ENCODE measurements at regions not wholly inside any gene's neighbourhood (a gene's known extent, or its start where the extent isn't known, plus 50 kb on each side); places are given as distances from the start of the nearest gene placed in this dataset.

DNA sequence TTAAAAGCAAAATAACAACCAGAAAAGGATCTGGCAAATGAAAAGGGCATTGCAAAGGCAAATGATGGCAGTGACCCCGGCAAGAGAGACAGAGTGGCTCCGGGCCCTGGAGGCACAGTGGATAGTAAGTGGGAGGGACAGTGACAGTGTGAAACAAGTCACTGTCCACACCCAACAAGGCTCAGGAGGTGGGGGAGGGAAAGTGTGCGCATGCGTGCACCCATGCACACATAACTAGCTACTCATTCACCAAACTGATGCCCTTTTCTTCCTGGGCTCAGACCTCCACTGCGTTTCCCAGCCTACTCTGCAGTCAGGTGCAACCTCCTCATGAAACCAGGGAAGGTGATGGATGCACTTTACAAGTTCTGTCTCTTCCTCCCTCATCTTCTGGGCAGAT, 108.4 kb downstream of the SHANK2 start:
- Histone ChIP-seq H3K36me3 (replicated peaks in 1 of 2) (no peaks in the 10 kb centered on the region), H3K4me1 (replicated peaks in 1 of 2) (no peaks in the 10 kb centered on the region), H3K27me3 (no peaks in the 10 kb centered on the region), H3K27ac (no peak overlapping the region), H3K9me3 (replicated peaks in 1 of 3) (no peaks in the 10 kb centered on the region), H3K4me3 (no peak overlapping the region)
- TF ChIP-seq CTCF (IDR thresholded peaks at IDR 0.05) (no peak), POLR2A (IDR thresholded peaks at IDR 0.05) (no peak)
- intact Hi-C loops (cut with DNase I) = no loop called here
- 80 to 90% (median 88%) methylated on average over 4 to 5 of the region's 5 CpGs for WGBS, 4 donors
- no peak for DNase-seq

DNA sequence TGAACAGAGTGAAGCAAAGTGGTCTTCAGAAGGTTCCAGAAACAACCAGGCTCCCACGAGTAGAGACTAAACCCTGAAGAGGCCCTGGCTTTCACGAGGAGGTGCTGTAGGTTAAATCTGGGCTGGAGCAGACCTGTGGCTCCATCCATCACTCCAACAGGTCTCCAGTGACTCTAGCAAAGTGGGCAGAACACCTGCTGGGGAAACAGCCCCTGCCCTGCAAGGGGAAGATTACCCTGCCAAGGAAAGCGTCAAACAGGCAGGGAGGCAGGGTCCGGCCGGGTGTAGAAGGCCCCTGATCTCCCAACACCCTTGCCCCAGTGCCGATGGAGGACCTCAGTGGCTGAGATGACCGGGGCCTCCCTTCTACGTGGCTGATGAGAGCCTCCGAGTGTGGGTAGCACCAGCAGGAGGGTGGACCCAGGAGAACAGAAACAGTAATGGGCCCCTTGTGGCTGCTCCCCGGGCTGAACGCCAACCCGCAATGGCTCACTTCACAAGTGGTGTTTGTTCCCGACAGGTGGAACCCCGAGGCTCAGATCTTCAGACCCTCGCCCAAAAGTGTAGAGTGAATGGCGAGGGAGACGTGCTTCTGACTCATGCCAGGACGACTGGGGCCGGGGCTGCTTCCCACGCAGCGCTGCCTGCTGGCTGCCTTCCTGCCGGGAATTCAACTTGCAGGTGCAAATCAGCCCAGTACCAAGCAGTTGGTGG, 112.0 kb downstream of the SHANK2 start:
- no peak overlapping the region for H3K27ac ChIP-seq
- H3K9me3 ChIP-seq (replicated peaks in 1 of 3) = no peaks in the 10 kb centered on the region
- no peak overlapping the region for H3K4me3 ChIP-seq
- no peaks in the 10 kb centered on the region for H3K36me3 ChIP-seq (replicated peaks in 1 of 2)
- DNase-seq = no peak
- 77 to 87% (median 85%) methylated on average over 5 to 22 of the region's 22 CpGs for WGBS, 4 donors
- H3K27me3 ChIP-seq = no peaks in the 10 kb centered on the region
- no peak for TF ChIP-seq POLR2A (IDR thresholded peaks at IDR 0.05)
- no peaks in the 10 kb centered on the region for H3K4me1 ChIP-seq (replicated peaks in 1 of 2)
- intact Hi-C loops (cut with DNase I) = no loop called here

- no peaks in the 10 kb centered on the region for H3K27me3 ChIP-seq
- 29 to 40% (median 34%) methylated on average over 14 to 16 of the region's 16 CpGs for WGBS, 4 donors
- TF ChIP-seq POLR2A (IDR thresholded peaks at IDR 0.05) (no peak), CTCF (IDR thresholded peaks at IDR 0.05) (no peak)
- H3K4me3 ChIP-seq = no peak overlapping the region
- H3K36me3 ChIP-seq (replicated peaks in 1 of 2) = no peaks in the 10 kb centered on the region
- no peaks in the 10 kb centered on the region for H3K4me1 ChIP-seq (replicated peaks in 1 of 2)
- H3K9me3 ChIP-seq (replicated peaks in 1 of 3) = no peaks in the 10 kb centered on the region
- H3K27ac ChIP-seq = no peak overlapping the region
- DNase-seq = peak; percentile 62 to 81 (median 70)
- intact Hi-C loops (cut with DNase I) = no loop called here
Observed at GRCh38 chr11:71139516-71140205, 112.7 kb downstream of the SHANK2 start.

- no peak for DNase-seq
- Histone ChIP-seq H3K9me3 (replicated peaks in 1 of 3) (no peaks in the 10 kb centered on the region), H3K4me3 (no peak overlapping the region), H3K27ac (no peak overlapping the region), H3K27me3 (no peaks in the 10 kb centered on the region), H3K4me1 (replicated peaks in 1 of 2) (no peaks in the 10 kb centered on the region), H3K36me3 (replicated peaks in 1 of 2) (no peaks in the 10 kb centered on the region)
- 79 to 86% (median 84%) methylated on average over 13 to 15 of the region's 15 CpGs for WGBS, 4 donors
- intact Hi-C loops (cut with DNase I) = no loop called here
- TF ChIP-seq CTCF (IDR thresholded peaks at IDR 0.05) = no peak
- TF ChIP-seq POLR2A (IDR thresholded peaks at IDR 0.05) = no peak
Observed at GRCh38 chr11:71138737-71139425, 113.5 kb downstream of the SHANK2 start.

Measured in adrenal gland (tissue), 9 donors.